LNCaP clone FGC (cell line): ENCODE measurements at regions not wholly inside any gene's neighbourhood (a gene's known extent, or its start where the extent isn't known, plus 50 kb on each side); places are given as distances from the start of the nearest gene placed in this dataset.

Source experiments
- DNase-seq: peaks from one replicate; pipeline ENCODE4 v3.0.0-alpha.2; 2011; ENCODE audit warnings: low read depth
- H3K4me3 ChIP-seq: 2 replicates; pipeline ENCODE4 v1.5.1; 2011; ENCODE audit warnings: mild to moderate bottlenecking, low read depth, low read length, control low read depth
- CTCF ChIP-seq: IDR thresholded peaks from 2 replicates; pipeline ENCODE4 v1.5.1; 2012; ENCODE audit warnings: mild to moderate bottlenecking; ENCODE audit not compliant: control insufficient read depth, insufficient read depth; ENCODE audit errors: extremely low read depth

- TF ChIP-seq CTCF, result no peak
- DNase-seq, result no peak
- no peak overlapping the region for H3K4me3 ChIP-seq
These were observed 271.8 kb downstream of the MTX2 start for GRCh38 chr2:176540995-176541394.

- no peak for TF ChIP-seq CTCF
- no peak for DNase-seq
- H3K4me3 ChIP-seq, result no peak overlapping the region
These were observed 273.2 kb downstream of the MTX2 start for GRCh38 chr2:176542476-176542875.

GRCh38 chr2:176544557-176544956 lies 275.3 kb downstream of the MTX2 start:
- no peak for TF ChIP-seq CTCF
- no peak overlapping the region for H3K4me3 ChIP-seq

GRCh38 chr2:176544991-176545956 lies 276.0 kb downstream of the MTX2 start:
- TF ChIP-seq CTCF, result no peak
- DNase-seq, result no peak
- H3K4me3 ChIP-seq, result no peak overlapping the region

More at GRCh38 chr2:176544557-176544956, 275.3 kb downstream of the MTX2 start:
- no peak for DNase-seq

GRCh38 chr2:176546550-176546949 lies 277.3 kb downstream of the MTX2 start:
- DNase-seq, result no peak
- TF ChIP-seq CTCF, result no peak
- no peak overlapping the region for H3K4me3 ChIP-seq

GRCh38 chr2:176552501-176553135 lies 283.4 kb downstream of the MTX2 start:
- TF ChIP-seq CTCF, result no peak
- DNase-seq, result no peak
- no peak overlapping the region for H3K4me3 ChIP-seq
